ENCODE measurements at regions not wholly inside any gene's neighbourhood (a gene's known extent, or its start where the extent isn't known, plus 50 kb on each side); places are given as distances from the start of the nearest gene placed in this dataset.

DNA sequence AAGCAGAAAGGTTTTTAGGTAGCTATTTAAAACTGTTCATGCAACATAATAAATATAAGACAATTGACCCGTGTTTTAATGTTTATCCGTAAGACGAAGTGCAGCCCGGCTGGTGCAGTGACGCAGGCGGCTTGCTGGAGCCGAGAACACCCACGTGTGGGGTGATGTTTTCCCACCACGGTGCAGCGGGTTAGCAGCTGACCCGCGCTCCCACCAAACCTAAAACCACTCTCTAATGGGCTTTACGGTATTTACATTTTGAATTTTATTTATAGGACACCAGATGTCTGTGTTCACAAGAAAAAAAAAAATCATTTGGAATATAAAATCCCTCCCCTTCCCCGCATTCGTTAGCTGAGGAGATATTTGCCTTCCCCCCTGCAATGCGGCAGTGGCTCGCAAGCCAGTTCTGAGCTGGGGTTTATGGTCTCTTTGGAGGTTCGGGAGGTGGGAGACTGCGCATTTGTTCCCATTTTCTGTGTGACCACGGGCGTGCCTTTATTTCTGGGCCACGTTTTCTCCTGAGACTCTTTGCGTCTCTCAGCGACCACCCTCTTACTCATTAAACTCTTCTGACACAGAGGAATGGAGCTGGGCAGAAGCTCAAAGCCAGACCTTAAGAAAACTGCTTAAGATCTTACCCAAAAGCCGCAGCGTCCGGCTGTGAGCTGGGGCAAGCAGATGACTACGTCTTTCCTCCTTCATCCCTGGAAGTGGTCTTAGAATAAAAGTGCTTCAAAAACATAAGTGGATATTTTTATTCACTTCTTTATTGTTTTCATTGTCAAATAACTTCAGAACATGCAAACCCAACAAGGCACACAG, 301.1 kb downstream of the IRF8 start:
- DNase-seq (ENCODE audit: low spot score): no peak

GRCh38 chr16:86200722-86201121, 301.8 kb downstream of the IRF8 start:
- DNase-seq (ENCODE audit: low spot score): no peak

DNA sequence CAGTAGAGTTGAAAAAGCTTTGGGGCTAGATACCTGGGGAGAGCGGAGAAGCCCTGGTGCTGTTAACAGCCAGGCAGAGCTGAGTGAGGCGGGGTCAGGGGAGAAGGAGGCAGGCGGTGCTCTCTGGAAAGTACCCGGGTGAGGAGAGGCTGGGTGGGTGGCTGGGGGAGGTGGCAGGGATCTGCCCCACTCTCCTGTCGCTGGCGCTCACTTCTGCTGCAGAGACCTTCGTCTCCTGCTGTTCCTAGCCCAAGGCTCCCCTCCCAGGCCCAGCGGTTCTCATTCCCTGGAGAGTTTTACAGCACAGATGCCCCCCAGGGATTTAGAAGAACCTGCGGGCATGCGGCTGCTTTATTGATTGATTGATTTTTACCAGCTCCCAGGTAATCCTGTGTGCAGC, 302.8 kb downstream of the IRF8 start:
- DNase-seq (ENCODE audit: low spot score): no peak

DNA sequence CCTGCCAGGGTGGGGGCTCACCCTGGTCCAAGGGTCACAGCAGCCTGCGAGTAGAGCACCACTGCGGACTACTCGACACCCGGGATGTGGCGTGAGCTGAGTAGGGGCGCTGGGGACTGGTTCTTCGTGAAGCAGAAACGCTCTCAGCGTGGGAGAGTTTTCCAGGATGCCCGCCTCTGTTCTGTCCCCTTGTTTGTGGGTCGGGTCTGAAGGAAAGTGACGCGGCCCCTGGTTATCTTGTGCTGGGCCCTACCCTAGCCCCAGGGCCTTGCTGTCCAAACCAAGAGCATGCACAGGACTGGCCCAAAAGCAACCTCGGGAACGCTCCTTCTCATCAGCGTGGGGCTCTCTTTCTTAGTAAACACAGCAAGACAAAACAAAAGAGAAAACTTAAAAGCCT, 303.3 kb downstream of the IRF8 start:
- DNase-seq (ENCODE audit: low spot score): no peak

- DNase-seq (ENCODE audit: low spot score): no peak
Measured at GRCh38 chr16:86202760-86203426, 303.9 kb downstream of the IRF8 start.

DNA sequence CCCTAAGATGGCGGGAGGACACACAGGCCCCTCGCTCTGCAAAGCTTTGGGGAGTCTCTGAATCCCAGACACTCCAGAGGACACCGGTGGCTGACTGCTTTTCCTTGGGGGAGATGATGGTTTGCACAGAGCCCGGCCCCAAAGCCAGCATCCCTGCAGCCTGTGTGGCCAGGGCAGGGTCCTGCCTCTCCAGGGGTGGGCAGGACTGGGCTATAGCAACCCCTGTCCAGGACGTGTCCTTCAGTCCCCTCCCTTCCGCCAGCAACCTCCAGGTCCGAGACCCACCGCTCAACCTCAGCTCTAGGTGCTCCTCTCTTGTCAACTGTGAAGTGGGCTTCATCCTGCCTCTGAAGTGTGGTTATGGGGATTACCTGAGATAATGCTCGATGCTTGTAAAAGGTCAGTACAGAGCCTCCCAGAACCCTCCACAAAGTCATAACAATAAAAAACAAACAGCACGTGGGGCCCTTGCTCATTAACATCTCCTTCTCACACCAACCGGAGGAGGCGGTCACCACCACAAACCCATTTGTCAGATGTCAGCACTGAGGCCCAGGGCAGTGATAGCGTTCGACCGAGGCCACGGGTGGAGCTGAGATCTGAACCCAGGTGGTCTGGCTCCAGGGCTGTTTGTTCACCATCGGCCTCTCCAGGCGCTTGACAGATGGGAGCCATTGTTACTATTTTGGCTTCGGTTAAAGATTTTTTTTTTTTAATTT, 304.8 kb downstream of the IRF8 start:
- DNase-seq (ENCODE audit: low spot score): no peak

GRCh38 chr16:86205521-86206245, 304.6 kb upstream of the FOXF1 start:
- no peak for DNase-seq (ENCODE audit: low spot score)

DNA sequence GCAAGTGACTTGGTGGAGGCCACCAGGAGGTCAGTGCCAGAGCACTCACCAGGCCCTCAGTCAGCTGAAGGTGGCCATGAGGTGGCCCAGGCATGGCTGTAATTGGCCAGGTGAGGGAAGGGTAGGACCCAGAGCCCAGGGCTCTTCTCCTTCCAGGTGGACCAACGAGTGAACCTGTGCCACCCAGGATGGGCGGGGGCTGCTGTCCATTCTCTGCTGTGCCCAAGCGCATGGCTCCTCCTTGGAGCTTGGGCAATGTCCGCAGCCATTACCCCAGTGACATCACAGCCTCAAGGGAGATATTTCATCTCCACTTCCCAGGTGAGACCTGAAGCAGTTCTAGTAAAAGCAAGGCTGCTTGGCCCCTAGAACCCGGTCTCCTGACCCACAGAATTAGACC, 303.0 kb upstream of the FOXF1 start:
- DNase-seq (ENCODE audit: low spot score): no peak

- DNase-seq (ENCODE audit: low spot score): no peak
Measured at GRCh38 chr16:86209202-86209601, 301.1 kb upstream of the FOXF1 start.

DNA sequence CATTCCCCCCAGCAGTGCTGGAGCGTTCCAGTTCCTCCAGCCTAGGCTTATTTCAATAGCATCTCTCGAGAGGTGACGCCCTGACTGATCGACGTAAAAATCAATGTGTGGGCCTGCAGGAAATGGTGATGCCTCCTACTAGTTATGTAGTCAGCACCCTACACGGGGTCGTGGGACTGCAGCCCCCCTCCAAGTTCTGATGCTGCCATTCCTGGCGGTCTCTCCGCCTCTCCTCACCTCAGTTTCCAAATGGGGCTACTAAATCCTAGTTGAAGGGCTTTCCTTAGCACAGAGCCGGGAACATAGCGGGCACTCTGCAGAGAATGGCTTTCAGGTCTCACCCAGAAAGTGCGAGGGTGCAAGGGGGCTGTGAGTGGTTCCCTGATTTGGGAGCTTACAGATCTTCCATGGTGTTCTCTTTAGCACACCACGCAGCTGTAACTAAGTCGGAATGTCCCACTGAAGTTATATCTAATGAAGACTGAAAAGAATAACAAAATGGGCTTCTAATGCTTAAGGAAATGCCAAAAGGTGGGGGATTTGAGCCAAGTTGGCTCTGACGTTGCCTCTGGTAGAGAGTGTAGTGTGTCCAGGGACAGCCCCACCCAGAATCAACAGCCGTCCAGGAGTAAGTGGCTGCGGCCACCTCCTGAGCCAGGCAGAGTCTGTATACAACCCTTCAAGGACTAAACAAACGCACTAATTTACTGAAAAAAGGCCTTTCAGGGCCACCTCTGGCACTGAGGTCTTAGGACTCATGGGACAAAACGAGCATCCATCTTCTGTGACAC, 299.7 kb upstream of the FOXF1 start:
- no peak for DNase-seq (ENCODE audit: low spot score)

- no peak for DNase-seq (ENCODE audit: low spot score)
Measured at GRCh38 chr16:86211265-86211664, 299.1 kb upstream of the FOXF1 start.

DNA sequence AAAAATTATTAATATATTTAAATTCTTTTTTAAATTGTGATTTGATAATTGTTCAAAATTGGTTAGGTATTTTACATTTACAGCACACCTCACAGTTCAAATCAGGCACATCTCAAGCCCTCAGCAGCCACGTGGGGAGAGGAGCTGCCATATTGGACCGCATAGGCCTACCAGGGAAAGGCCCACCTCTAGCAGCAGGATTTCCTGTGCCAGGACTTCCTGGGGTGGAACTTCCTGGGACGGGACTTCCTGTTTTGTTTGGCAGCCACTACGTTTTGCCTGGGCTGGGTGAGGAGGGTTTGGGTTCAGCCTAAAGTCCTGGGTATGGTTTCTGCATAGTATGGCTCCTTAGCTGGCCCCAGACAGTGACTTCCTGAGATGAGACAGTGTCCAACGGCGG, 298.5 kb upstream of the FOXF1 start:
- DNase-seq (ENCODE audit: low spot score): no peak

GRCh38 chr16:86212706-86213436, 297.5 kb upstream of the FOXF1 start:
- DNase-seq (ENCODE audit: low spot score): no peak

DNA sequence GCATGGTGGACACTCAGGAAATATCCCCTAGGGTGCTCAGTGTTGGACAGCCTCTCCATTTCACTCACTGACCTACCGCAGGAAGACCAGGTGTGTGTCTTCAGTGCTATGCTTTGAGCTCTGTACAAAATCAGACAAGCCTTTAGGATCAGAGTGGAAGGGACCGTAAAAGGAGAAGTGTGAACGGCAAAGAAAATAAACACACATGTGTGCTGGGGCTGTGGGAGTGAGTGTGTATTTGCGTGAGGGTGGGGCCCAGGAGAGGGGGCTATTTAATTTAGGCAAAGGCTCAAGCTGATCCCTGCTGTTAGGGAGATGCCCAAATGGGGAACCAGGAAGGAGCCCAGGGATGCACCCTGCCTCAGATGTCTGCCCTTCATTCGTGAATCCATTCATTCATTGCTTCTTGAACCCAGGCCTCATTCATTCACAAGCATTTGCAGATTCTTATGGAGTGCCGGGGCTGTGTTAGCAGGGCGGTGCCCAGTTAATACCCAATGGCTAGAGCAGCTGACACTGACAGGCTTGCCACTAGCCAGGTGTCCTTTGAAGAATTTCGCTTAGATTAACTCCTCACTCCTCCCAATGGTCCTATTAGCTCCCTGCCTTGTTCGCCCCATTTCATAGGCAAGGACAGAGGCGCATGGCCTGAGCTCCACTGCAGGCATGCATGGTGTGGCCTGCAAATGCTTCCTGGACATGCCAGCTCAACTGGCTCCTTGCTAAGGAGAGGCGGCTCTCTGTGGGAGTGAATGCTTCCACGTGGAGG, 296.7 kb upstream of the FOXF1 start:
- no peak for DNase-seq (ENCODE audit: low spot score)

GRCh38 chr16:86214326-86215232, 295.7 kb upstream of the FOXF1 start:
- DNase-seq (ENCODE audit: low spot score): no peak

DNA sequence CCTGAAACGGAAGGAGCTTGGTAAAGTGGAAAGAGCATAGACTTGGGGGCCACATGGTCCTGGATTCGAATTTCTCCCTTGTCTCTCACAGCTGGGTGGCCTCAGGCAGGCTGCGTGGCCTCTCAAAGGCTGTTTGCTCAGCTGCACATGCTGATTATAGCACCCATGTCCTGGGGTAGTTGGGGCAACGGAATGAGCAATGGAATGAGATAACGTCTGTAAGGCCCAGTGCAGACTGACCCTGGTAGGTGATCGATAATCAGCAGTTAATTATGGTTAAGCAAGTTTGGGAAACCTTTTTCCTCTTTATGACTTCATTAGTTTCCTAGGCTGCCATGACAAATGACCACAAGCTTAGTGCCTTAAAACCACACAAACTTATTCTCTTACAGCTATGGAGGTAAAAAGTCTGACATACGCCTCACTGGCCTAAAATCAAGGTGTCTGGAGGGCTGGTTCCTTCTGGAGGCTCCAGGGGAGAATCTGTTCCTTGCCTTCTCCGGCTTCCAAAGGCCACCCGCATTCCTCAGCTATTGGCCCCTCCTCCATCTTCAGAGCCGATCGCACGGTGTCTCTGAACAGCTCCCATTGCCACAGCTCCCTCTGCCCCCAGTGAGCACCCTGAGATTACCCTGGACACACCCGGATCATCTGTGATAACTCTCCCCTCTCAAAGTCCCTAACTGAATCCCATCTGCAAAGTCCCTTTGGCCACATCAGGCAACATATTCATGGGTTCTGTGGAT, 294.9 kb upstream of the FOXF1 start:
- DNase-seq (ENCODE audit: low spot score): no peak

DNA sequence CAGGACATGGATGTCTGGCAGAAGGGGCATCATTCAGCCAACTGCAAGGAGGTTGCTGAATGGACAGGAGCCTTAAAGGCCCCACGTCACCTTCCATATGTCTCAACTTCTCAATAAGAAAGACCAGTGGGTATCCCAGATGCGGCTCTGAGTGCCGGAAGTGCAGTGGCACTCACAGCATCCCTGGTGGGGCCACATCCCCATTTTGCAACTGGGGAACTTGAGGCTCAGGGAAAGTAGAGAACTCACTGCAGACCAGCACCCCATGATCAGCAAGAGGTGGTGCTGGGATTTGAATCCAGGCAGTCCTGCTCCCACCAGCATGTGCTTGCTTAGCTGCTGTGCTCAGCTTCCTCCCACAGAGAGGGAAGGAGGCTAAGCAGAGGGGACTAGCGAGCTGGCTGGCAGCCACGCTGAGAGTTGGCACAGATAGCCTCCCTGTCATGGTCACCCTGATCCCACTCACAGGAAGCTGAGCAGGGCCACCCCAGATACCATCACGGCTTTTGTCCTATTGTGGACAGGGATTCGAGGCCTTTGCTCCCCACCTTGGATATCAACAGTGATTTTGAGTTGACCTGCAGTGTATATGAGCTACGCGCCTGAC, 294.2 kb upstream of the FOXF1 start:
- no peak for DNase-seq (ENCODE audit: low spot score)

- no peak for DNase-seq (ENCODE audit: low spot score)
Measured at GRCh38 chr16:86216591-86216990, 293.7 kb upstream of the FOXF1 start.

Data from LoVo (cell line).